AG04449 (cell line): ENCODE measurements at regions not wholly inside any gene's neighbourhood (a gene's known extent, or its start where the extent isn't known, plus 50 kb on each side); places are given as distances from the start of the nearest gene placed in this dataset.

Source experiments
- CTCF ChIA-PET: fragments of 350-600 bp; formaldehyde crosslinking; extraction: SDS; loops from one replicate; lab custom pipeline; 2021; ENCODE audit warnings: antibody characterized with exemption; lab: Yijun Ruan, JAX
- POLR2A ChIA-PET: fragments of 400-600, 350-600 bp; formaldehyde crosslinking; extraction: SDS; loops from one replicate; lab custom pipeline; 2020; ENCODE audit warnings: antibody characterized with exemption, inconsistent platforms; lab: Yijun Ruan, JAX
- DNase-seq: peaks from one replicate; pipeline ENCODE4 v3.0.0-alpha.2; 2010; ENCODE audit warnings: low read depth, low spot score
- H3K4me3 ChIP-seq: 2 replicates; pipeline ENCODE4 v1.5.1; 2011; ENCODE audit warnings: low read depth, mild to moderate bottlenecking, control low read depth, low read length
- TF ChIP-seq, protein P1 (sequence below): IDR thresholded peaks from one replicate; pipeline ENCODE4 v1.5.1; 2011; ENCODE audit warnings: mild to moderate bottlenecking, moderate library complexity, low read length, control low read depth, inconsistent platforms; ENCODE audit not compliant: insufficient read depth; ENCODE audit errors: missing control alignments

GRCh38 chr22:23517804-23518375, 62.2 kb downstream of the IGLL1 start:
- no peak for DNase-seq
- TF ChIP-seq, protein P1, sequence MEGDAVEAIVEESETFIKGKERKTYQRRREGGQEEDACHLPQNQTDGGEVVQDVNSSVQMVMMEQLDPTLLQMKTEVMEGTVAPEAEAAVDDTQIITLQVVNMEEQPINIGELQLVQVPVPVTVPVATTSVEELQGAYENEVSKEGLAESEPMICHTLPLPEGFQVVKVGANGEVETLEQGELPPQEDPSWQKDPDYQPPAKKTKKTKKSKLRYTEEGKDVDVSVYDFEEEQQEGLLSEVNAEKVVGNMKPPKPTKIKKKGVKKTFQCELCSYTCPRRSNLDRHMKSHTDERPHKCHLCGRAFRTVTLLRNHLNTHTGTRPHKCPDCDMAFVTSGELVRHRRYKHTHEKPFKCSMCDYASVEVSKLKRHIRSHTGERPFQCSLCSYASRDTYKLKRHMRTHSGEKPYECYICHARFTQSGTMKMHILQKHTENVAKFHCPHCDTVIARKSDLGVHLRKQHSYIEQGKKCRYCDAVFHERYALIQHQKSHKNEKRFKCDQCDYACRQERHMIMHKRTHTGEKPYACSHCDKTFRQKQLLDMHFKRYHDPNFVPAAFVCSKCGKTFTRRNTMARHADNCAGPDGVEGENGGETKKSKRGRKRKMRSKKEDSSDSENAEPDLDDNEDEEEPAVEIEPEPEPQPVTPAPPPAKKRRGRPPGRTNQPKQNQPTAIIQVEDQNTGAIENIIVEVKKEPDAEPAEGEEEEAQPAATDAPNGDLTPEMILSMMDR: no peak
- CTCF ChIA-PET: interaction anchor here (1.2 to 1.4 kb wide), 2 partner anchors 16 to 132 kb away, joined by 3 to 4 read pairs; no protein-coding TSS in a partner anchor
- POLR2A ChIA-PET: no interaction called here
- no peak overlapping the region for H3K4me3 ChIP-seq

DNA sequence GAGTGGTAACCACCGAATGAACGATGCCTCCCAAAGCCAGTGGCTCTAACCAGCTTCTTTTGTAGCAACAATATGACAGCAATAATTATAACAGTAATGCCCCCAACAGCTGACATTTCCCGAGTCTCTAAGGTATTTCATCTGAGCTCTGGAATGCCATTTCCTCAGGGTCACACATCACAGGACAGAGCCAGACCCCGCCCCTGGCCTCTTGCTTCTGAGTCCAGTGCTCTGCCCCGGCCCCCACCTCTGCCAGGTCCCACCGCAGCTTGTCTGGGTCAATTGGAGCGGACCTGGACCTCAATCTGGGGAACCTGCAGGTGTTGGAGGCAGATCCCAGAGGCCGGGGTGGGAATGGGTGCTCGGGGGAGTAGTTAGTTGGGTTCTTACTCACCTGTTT, 63.8 kb downstream of the IGLL1 start:
- DNase-seq: no peak
- POLR2A ChIA-PET: no interaction called here
- CTCF ChIA-PET: no interaction called here
- H3K4me3 ChIP-seq: no peak overlapping the region
- TF ChIP-seq, protein P1: no peak

GRCh38 chr22:23514322-23515038, 65.6 kb downstream of the IGLL1 start:
- H3K4me3 ChIP-seq: no peak overlapping the region
- no peak for DNase-seq
- POLR2A ChIA-PET: no interaction called here
- CTCF ChIA-PET: interaction anchor here (0.8 kb wide), 1 partner anchor 233 kb away, joined by 3 read pairs; no protein-coding TSS in a partner anchor
- TF ChIP-seq, protein P1: no peak

DNA sequence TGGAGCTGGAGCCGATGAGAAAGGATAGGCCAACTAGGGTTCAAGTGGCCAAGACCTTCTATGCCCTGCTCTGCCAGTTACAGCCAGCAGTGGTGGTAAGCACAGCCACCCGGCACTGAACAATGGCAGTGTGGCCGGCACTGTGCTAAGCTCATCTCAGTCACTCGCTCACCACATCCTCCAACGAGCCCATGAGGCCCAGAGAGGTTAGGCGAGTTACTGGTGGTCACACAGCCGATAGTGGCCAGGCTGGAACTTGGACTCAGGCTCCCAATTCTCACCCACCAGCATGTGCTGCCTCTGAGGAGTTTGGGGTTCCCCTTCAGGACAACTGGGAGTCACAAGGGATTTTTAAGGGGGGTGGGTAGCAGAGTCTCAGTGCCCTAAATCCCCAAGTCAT, 66.4 kb downstream of the IGLL1 start:
- POLR2A ChIA-PET: no interaction called here
- CTCF ChIA-PET: no interaction called here
- no peak overlapping the region for H3K4me3 ChIP-seq
- DNase-seq: no peak
- TF ChIP-seq, protein P1: no peak

DNA sequence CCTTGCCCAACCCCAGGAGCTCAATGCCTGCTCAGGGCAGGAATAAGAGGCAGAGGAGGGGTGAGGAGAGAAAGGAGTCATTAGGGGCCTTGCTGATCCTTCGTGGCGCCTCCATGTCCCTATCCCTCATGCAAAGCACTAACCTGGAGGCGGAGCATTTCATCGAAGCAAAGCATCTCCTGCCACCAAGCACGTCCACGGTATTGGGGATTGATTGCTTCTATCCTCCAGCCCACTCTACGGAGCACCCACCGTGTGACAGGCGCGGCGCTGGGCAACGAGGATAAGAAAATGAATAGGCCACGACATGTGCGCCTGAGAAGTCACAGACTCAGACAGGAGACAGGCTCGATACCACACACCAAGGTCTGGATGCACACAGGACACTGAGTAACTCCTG, 67.0 kb downstream of the IGLL1 start:
- TF ChIP-seq, protein P1: no peak
- ChIA-PET CTCF (no interaction called here), POLR2A (no interaction called here)
- no peak overlapping the region for H3K4me3 ChIP-seq
- no peak for DNase-seq

GRCh38 chr22:23512721-23513120, 67.4 kb downstream of the IGLL1 start:
- ChIA-PET POLR2A (no interaction called here), CTCF (no interaction called here)
- TF ChIP-seq, protein P1: no peak

More at GRCh38 chr22:23512721-23513120, 67.4 kb downstream of the IGLL1 start:
- DNase-seq: no peak
- no peak overlapping the region for H3K4me3 ChIP-seq
